ENCODE measurements at regions not wholly inside any gene's neighbourhood (a gene's known extent, or its start where the extent isn't known, plus 50 kb on each side); places are given as distances from the start of the nearest gene placed in this dataset.

DNA sequence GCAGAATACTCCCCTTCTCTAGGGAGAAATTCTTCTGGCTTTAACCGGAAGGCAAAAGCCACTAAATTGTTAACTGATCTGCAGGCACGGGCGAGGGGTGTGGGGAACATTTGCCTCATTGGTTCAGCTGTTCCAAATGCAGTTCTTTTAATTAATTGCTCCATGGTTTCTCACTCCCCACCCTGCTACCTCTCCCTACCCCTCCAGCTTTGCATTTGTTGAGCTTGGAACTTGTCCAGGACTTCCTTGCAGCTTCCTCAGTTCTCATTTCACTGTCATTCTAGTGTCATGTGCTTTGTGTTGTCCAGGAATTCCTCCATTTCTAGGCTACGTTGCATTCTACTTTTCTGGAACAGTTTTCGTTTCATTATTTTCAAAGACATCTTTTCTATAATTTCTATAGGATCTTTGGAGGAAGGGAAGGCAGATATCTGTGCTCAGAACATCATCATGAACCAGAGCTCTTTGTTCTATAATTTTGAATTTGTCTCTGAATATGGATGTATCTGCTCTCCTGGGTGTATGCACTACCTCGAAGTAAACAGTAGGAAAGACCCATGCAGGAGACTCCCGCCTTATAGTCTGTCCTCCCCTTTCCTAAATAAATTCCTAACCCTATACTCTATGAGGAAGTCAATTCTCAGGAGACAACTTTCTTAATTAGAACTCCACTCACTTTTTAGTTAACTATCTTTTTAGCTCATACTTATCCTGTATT, 132.4 kb upstream of the LMO4 start:
- TF ChIP-seq, protein P1, sequence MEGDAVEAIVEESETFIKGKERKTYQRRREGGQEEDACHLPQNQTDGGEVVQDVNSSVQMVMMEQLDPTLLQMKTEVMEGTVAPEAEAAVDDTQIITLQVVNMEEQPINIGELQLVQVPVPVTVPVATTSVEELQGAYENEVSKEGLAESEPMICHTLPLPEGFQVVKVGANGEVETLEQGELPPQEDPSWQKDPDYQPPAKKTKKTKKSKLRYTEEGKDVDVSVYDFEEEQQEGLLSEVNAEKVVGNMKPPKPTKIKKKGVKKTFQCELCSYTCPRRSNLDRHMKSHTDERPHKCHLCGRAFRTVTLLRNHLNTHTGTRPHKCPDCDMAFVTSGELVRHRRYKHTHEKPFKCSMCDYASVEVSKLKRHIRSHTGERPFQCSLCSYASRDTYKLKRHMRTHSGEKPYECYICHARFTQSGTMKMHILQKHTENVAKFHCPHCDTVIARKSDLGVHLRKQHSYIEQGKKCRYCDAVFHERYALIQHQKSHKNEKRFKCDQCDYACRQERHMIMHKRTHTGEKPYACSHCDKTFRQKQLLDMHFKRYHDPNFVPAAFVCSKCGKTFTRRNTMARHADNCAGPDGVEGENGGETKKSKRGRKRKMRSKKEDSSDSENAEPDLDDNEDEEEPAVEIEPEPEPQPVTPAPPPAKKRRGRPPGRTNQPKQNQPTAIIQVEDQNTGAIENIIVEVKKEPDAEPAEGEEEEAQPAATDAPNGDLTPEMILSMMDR (conservative IDR thresholded peaks at IDR 0.05): no peak
- no peak for TF ChIP-seq EZH2 (IDR thresholded peaks at IDR 0.05; ENCODE audit: low read depth)
